ENCODE measurements at regions not wholly inside any gene's neighbourhood (a gene's known extent, or its start where the extent isn't known, plus 50 kb on each side); places are given as distances from the start of the nearest gene placed in this dataset.

DNA sequence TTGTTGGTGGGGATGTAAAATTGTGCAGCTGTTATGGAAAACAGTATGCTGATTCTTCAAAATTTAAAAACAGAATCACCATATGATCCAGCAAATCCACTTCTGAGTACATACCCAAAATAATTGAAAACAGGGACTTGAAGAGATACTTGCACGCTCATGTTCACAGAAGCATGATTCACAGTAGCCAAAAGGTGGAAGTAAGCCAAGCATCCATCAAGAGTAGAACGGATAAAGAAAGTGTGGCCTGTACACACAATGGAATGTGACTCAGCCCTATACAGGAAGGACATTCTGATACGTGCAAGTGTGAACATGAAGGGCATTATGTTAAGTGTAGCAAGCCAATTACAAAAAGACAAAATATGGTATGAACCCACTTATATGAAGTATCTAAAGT is 696.7 kb upstream of the CELF2 start:
- TF ChIP-seq, protein P1, sequence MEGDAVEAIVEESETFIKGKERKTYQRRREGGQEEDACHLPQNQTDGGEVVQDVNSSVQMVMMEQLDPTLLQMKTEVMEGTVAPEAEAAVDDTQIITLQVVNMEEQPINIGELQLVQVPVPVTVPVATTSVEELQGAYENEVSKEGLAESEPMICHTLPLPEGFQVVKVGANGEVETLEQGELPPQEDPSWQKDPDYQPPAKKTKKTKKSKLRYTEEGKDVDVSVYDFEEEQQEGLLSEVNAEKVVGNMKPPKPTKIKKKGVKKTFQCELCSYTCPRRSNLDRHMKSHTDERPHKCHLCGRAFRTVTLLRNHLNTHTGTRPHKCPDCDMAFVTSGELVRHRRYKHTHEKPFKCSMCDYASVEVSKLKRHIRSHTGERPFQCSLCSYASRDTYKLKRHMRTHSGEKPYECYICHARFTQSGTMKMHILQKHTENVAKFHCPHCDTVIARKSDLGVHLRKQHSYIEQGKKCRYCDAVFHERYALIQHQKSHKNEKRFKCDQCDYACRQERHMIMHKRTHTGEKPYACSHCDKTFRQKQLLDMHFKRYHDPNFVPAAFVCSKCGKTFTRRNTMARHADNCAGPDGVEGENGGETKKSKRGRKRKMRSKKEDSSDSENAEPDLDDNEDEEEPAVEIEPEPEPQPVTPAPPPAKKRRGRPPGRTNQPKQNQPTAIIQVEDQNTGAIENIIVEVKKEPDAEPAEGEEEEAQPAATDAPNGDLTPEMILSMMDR (IDR thresholded peaks at IDR 0.05): no peak
- no peak for TF ChIP-seq POLR2A (IDR thresholded peaks at IDR 0.05)

Data from thyroid gland (tissue), 4 donors.